ENCODE measurements at regions not wholly inside any gene's neighbourhood (a gene's known extent, or its start where the extent isn't known, plus 50 kb on each side); places are given as distances from the start of the nearest gene placed in this dataset.

DNA sequence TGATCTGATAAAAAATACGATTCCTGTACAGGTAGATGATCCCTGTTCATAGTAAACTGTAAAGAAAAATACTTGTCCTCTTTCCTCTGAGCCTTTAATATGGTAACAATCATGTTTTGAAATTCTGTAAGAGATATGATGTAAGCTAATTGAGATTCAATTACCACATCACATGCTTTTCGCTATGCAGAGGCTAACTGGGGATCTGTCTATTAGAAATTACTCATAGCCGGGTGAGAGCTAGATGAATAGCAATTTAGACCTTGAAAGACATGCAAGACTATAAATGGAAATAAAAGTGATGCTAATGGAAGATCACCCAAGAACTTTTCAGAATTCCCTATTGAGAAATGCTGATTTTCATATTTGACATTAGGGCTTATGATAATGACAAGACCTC, 579.9 kb upstream of the ZNF717 start:
- intact Hi-C loops (cut with DNase I): no loop called here
- Histone ChIP-seq H3K27ac (replicated peaks in 1 of 4) (no peak overlapping the region), H3K9me3 (no peaks in the 10 kb centered on the region), H3K36me3 (no peaks in the 10 kb centered on the region), H3K4me3 (no peak overlapping the region), H3K4me1 (no peaks in the 10 kb centered on the region), H3K27me3 (no peaks in the 10 kb centered on the region)
- TF ChIP-seq EP300 (IDR thresholded peaks at IDR 0.05) (no peak), POLR2AphosphoS5 (IDR thresholded peaks at IDR 0.05) (no peak), POLR2A (IDR thresholded peaks at IDR 0.05; ENCODE audit: low read depth) (no peak)
- WGBS: 81% methylated on average over 3 of the region's 3 CpGs
- no peak for DNase-seq (ENCODE audit: extremely low spot score)

DNA sequence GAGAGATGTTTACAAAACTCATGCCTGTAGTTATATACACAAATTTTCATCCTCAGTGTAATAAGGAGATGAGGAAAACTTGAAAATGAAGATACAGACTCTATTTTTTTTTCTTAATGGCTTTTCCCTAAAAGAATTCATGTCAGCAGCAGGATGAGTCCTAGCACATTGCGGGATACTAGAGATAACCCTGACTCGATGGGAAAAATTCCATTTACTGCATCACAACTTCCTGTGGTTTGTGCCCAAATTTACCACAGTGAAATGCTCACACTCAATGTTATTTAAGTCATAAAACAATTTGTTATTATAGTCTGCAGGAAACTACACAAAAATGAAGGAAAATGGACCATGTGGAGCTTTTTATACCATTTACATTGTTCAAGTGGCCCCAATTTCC, 581.9 kb upstream of the ZNF717 start:
- no peaks in the 10 kb centered on the region for H3K9me3 ChIP-seq
- intact Hi-C loops (cut with DNase I): no loop called here
- H3K27ac ChIP-seq (replicated peaks in 1 of 4): no peak overlapping the region
- WGBS: 70% methylated on average over 2 of the region's 2 CpGs
- H3K27me3 ChIP-seq: no peaks in the 10 kb centered on the region
- no peak for DNase-seq (ENCODE audit: extremely low spot score)
- TF ChIP-seq EP300 (IDR thresholded peaks at IDR 0.05) (no peak), POLR2A (IDR thresholded peaks at IDR 0.05; ENCODE audit: low read depth) (no peak), POLR2AphosphoS5 (IDR thresholded peaks at IDR 0.05) (no peak)
- TF ChIP-seq, protein P1, sequence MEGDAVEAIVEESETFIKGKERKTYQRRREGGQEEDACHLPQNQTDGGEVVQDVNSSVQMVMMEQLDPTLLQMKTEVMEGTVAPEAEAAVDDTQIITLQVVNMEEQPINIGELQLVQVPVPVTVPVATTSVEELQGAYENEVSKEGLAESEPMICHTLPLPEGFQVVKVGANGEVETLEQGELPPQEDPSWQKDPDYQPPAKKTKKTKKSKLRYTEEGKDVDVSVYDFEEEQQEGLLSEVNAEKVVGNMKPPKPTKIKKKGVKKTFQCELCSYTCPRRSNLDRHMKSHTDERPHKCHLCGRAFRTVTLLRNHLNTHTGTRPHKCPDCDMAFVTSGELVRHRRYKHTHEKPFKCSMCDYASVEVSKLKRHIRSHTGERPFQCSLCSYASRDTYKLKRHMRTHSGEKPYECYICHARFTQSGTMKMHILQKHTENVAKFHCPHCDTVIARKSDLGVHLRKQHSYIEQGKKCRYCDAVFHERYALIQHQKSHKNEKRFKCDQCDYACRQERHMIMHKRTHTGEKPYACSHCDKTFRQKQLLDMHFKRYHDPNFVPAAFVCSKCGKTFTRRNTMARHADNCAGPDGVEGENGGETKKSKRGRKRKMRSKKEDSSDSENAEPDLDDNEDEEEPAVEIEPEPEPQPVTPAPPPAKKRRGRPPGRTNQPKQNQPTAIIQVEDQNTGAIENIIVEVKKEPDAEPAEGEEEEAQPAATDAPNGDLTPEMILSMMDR (IDR thresholded peaks at IDR 0.05): no peak
- no peak overlapping the region for H3K4me3 ChIP-seq
- no peaks in the 10 kb centered on the region for H3K4me1 ChIP-seq
- no peaks in the 10 kb centered on the region for H3K36me3 ChIP-seq

DNA sequence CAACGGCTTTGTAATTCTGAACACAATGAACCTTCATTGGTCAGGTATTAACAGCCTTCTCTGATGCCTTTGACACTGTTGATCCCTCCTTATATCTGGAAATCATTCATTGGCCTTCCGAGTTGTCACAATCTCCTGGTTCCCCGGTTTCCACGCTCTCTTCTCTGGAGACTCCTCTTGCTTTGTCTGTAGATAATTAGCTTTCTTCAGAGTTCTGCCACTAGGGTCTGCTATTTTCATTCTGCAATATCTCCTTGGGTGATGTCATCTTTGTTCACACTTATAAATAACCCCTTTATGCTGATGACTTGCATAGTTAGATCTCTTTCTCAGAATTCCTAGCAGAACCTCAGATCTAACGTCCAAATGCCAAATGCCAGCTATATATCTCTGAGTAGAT, 583.8 kb upstream of the ZNF717 start:
- no peaks in the 10 kb centered on the region for H3K36me3 ChIP-seq
- WGBS: 79% methylated on average over 5 of the region's 5 CpGs
- H3K27me3 ChIP-seq: no peaks in the 10 kb centered on the region
- no peak overlapping the region for H3K4me3 ChIP-seq
- intact Hi-C loops (cut with DNase I): no loop called here
- no peaks in the 10 kb centered on the region for H3K9me3 ChIP-seq
- DNase-seq (ENCODE audit: extremely low spot score): no peak
- no peaks in the 10 kb centered on the region for H3K4me1 ChIP-seq
- no peak overlapping the region for H3K27ac ChIP-seq (replicated peaks in 1 of 4)
- TF ChIP-seq POLR2AphosphoS5 (IDR thresholded peaks at IDR 0.05): no peak
- TF ChIP-seq, protein P1 (IDR thresholded peaks at IDR 0.05): no peak
- no peak for TF ChIP-seq POLR2A (IDR thresholded peaks at IDR 0.05; ENCODE audit: low read depth)
- TF ChIP-seq EP300 (IDR thresholded peaks at IDR 0.05): no peak

DNA sequence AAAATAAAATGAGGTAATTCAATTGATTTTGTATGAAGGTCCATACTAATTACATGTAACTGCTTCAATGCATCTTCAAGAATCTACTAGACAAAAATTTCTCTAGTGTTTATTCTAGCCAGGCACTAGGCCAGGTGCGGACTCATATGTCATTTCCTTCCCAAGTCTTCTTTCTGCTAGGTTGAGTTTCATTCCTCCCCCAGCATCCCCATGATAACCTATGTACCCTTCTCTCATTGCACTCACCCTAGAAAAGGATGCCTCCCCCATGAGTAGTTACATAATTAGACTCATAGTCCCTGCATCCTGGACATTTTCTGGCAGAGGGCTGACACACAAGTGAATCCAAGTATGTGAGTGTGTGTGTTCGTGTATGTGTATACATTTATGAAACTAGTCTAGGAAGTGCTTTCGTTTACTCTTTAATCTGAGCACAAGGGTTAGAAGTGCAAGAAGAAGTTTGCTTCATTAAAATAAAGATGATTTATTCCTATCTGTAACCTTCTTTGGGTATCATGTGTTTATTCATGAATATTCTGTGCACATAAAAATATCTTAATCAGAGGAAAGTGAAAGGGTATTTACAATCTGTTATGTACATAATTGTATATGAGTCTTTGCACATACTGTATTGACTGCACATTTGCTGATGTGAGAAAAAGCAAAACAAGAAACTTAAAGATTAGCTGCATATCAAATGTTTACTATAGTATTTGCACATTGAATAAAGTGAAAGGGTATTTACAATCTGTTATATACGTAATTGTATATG, 585.6 kb upstream of the ZNF717 start:
- H3K9me3 ChIP-seq: no peaks in the 10 kb centered on the region
- TF ChIP-seq POLR2A (IDR thresholded peaks at IDR 0.05; ENCODE audit: low read depth): no peak
- no peak for TF ChIP-seq EP300 (IDR thresholded peaks at IDR 0.05)
- no peak for TF ChIP-seq POLR2AphosphoS5 (IDR thresholded peaks at IDR 0.05)
- TF ChIP-seq, protein P1 (IDR thresholded peaks at IDR 0.05): no peak
- WGBS: 62% methylated on average over 4 of the region's 4 CpGs
- H3K4me3 ChIP-seq: no peak overlapping the region
- H3K27ac ChIP-seq (replicated peaks in 1 of 4): no peak overlapping the region
- no peaks in the 10 kb centered on the region for H3K27me3 ChIP-seq
- intact Hi-C loops (cut with DNase I): no loop called here
- no peaks in the 10 kb centered on the region for H3K36me3 ChIP-seq
- no peaks in the 10 kb centered on the region for H3K4me1 ChIP-seq
- DNase-seq (ENCODE audit: extremely low spot score): no peak

DNA sequence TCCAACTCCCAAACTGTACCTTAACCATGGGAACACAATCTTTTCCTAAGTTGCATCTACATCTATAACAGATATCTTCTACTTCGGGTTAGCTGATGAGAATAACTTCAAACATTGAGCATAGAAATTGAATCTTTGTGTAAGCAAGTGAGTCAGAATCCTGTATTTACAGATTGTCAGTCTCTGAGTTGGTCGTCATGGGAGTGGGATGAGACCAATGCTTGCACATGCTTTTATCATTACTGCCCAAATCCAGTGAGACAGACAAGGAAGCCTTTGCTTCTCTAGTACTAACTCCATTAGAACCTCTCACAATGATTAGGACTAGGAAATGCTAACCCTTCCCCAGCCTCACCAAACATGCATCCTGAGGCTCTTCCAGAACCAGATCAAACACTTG, 587.1 kb upstream of the ZNF717 start:
- WGBS: 68% methylated on average over 2 of the region's 2 CpGs
- Histone ChIP-seq H3K27me3 (no peaks in the 10 kb centered on the region), H3K4me1 (no peaks in the 10 kb centered on the region), H3K9me3 (no peaks in the 10 kb centered on the region), H3K27ac (replicated peaks in 1 of 4) (no peak overlapping the region), H3K4me3 (no peak overlapping the region), H3K36me3 (no peaks in the 10 kb centered on the region)
- DNase-seq (ENCODE audit: extremely low spot score): no peak
- TF ChIP-seq EP300 (IDR thresholded peaks at IDR 0.05): no peak
- TF ChIP-seq, protein P1 (IDR thresholded peaks at IDR 0.05): no peak
- no peak for TF ChIP-seq POLR2AphosphoS5 (IDR thresholded peaks at IDR 0.05)
- TF ChIP-seq POLR2A (IDR thresholded peaks at IDR 0.05; ENCODE audit: low read depth): no peak
- intact Hi-C loops (cut with DNase I): no loop called here

Measured in esophagus muscularis mucosa (tissue), 4 donors.